Inflammatory macrophage treated with lipopolysaccharide for 1 hour (primary cell): ENCODE measurements at regions not wholly inside any gene's neighbourhood (a gene's known extent, or its start where the extent isn't known, plus 50 kb on each side); places are given as distances from the start of the nearest gene placed in this dataset.

Experiments
- DNase-seq, 2 donors: peaks; one replicate each; pipeline ENCODE4 v3.0.0-alpha.2; 2020 to 2022

GRCh38 chr11:134564472-134565200 is 152.6 kb upstream of the B3GAT1 start:
- DNase-seq, result no peak

GRCh38 chr11:134562941-134563471 is 151.0 kb upstream of the B3GAT1 start:
- DNase-seq, result no peak

GRCh38 chr11:134562196-134562595 is 150.2 kb upstream of the B3GAT1 start:
- no peak for DNase-seq

GRCh38 chr11:134561331-134561720 is 149.3 kb upstream of the B3GAT1 start:
- DNase-seq, result no peak

GRCh38 chr11:134560566-134561330 is 148.7 kb upstream of the B3GAT1 start:
- no peak for DNase-seq

GRCh38 chr11:134560066-134560465 is 148.0 kb upstream of the B3GAT1 start:
- no peak for DNase-seq

GRCh38 chr11:134559602-134559962 is 147.5 kb upstream of the B3GAT1 start:
- DNase-seq, result no peak

GRCh38 chr11:134558916-134559601 is 147.0 kb upstream of the B3GAT1 start:
- no peak for DNase-seq

GRCh38 chr11:134558258-134558835 is 146.3 kb upstream of the B3GAT1 start:
- no peak for DNase-seq

- no peak for DNase-seq
These were observed 145.7 kb upstream of the B3GAT1 start for GRCh38 chr11:134557571-134558257.

GRCh38 chr11:134556186-134556585 is 144.1 kb upstream of the B3GAT1 start:
- no peak for DNase-seq

GRCh38 chr11:134555510-134555909 is 143.5 kb upstream of the B3GAT1 start:
- DNase-seq, result no peak

- no peak for DNase-seq
These were observed 142.8 kb upstream of the B3GAT1 start for GRCh38 chr11:134554861-134555260.

- DNase-seq, result no peak
These were observed 142.1 kb upstream of the B3GAT1 start for GRCh38 chr11:134554106-134554505.

GRCh38 chr11:134552749-134553148 is 140.7 kb upstream of the B3GAT1 start:
- DNase-seq, result no peak

- DNase-seq, result no peak
These were observed 133.5 kb upstream of the B3GAT1 start for GRCh38 chr11:134545521-134545920.

GRCh38 chr11:134544095-134544815 is 132.2 kb upstream of the B3GAT1 start:
- DNase-seq, result no peak

GRCh38 chr11:134543645-134544044 is 131.6 kb upstream of the B3GAT1 start:
- no peak for DNase-seq

GRCh38 chr11:134543241-134543640 is 131.2 kb upstream of the B3GAT1 start:
- no peak for DNase-seq

GRCh38 chr11:134542401-134543165 is 130.5 kb upstream of the B3GAT1 start:
- no peak for DNase-seq

- no peak for DNase-seq
These were observed 129.9 kb upstream of the B3GAT1 start for GRCh38 chr11:134541951-134542350.
